Breast epithelium (tissue), 4 donors: ENCODE measurements at regions not wholly inside any gene's neighbourhood (a gene's known extent, or its start where the extent isn't known, plus 50 kb on each side); places are given as distances from the start of the nearest gene placed in this dataset.

Source experiments
- DNase-seq, 2 donors: peaks; one replicate each; pipeline ENCODE4 v3.0.0-alpha.2; 2019; ENCODE audit warnings: low spot score in 2 of 2
- H3K27ac ChIP-seq, 2 donors: fragments of 200-600 bp; sonication (generic) in 1 of 2; one replicate each; pipeline ENCODE4 v1.5.1; 2016 to 2019; ENCODE audit warnings: mild to moderate bottlenecking in 1 of 2
- H3K27me3 ChIP-seq, 2 donors: fragments of 200-600 bp; sonication (generic) in 1 of 2; one replicate each; pipeline versions ENCODE4 v1.5.1 to v1.6.0; 2017 to 2019; ENCODE audit warnings: control low read depth in 1 of 2, mild to moderate bottlenecking in 1 of 2
- H3K36me3 ChIP-seq: fragments of 200-600 bp; one replicate; pipeline ENCODE4 v1.5.1; 2019
- H3K4me1 ChIP-seq, 2 donors: fragments of 200-600 bp; sonication (generic); one replicate each; pipeline ENCODE4 v1.5.1; 2016 to 2019; ENCODE audit warnings: control low read depth in 1 of 2
- H3K4me3 ChIP-seq, 3 donors: fragments of 200-600 bp; sonication (generic); 1 replicate in 2 of 3; 2 replicates in 1 of 3; pipeline ENCODE4 v1.5.1; 2016 to 2019; ENCODE audit warnings: mild to moderate bottlenecking in 3 of 3, moderate library complexity in 2 of 3
- H3K9me3 ChIP-seq, 2 donors: fragments of 200-600 bp; sonication (generic) in 1 of 2; one replicate each; pipeline ENCODE4 v1.5.1; 2016 to 2019; ENCODE audit warnings: control low read depth in 1 of 2
- POLR2A ChIP-seq: fragments of 450-650 bp; IDR thresholded peaks from one replicate; pipeline ENCODE4 v1.6.1; 2016; ENCODE audit warnings: antibody characterized with exemption, mild to moderate bottlenecking, moderate library complexity
- POLR2AphosphoS5 ChIP-seq, 3 donors: sonication (generic); formaldehyde crosslinking; IDR thresholded peaks; one replicate each; pipeline ENCODE4 v1.6.1; 2017; ENCODE audit warnings: antibody characterized with exemption in 3 of 3
- intact Hi-C: fragments of 100-400 bp; cut with DNase I; formaldehyde crosslinking; loops from one replicate; pipeline ENCODE4 v1.15.1; 2023; ENCODE audit warnings: low total_unique reads
- TF ChIP-seq, protein P1 (sequence below), 3 donors: fragments of 450-650 bp; IDR thresholded peaks; one replicate each; pipeline ENCODE4 v1.5.1; 2016 to 2017; ENCODE audit warnings: antibody characterized with exemption in 3 of 3, mild to moderate bottlenecking in 3 of 3, moderate library complexity in 3 of 3

DNA sequence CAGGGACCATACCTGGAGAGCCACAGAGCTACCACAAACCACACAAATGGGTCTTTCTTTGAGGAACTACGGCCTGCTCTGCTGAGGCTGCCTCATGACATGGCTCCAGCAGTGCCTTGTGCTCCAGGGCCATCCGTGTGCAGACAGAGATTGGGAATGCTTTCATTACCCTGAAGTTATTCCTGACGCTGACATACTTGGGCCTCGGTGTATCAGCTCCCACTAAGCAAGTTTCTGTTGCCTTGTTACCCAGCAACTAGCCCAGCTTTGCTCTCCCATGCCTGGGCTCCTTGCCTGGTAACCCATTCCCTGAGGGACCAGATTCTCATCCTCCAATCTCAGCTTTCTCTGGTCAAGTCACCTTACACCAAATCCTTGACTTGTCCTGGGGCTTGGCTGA, 80.3 kb upstream of the FZD7 start:
- H3K4me3 ChIP-seq = no peak overlapping the region
- no peak for TF ChIP-seq POLR2AphosphoS5 (IDR thresholded peaks at IDR 0.05)
- TF ChIP-seq, protein P1, sequence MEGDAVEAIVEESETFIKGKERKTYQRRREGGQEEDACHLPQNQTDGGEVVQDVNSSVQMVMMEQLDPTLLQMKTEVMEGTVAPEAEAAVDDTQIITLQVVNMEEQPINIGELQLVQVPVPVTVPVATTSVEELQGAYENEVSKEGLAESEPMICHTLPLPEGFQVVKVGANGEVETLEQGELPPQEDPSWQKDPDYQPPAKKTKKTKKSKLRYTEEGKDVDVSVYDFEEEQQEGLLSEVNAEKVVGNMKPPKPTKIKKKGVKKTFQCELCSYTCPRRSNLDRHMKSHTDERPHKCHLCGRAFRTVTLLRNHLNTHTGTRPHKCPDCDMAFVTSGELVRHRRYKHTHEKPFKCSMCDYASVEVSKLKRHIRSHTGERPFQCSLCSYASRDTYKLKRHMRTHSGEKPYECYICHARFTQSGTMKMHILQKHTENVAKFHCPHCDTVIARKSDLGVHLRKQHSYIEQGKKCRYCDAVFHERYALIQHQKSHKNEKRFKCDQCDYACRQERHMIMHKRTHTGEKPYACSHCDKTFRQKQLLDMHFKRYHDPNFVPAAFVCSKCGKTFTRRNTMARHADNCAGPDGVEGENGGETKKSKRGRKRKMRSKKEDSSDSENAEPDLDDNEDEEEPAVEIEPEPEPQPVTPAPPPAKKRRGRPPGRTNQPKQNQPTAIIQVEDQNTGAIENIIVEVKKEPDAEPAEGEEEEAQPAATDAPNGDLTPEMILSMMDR (IDR thresholded peaks at IDR 0.05) = no peak
- peak overlapping the region; percentile 79 to 89 for H3K27ac ChIP-seq
- peaks cover 0 to 4% of the 10 kb centered on the region in 2 donors for H3K4me1 ChIP-seq
- no peaks in the 10 kb centered on the region for H3K27me3 ChIP-seq
- no peaks in the 10 kb centered on the region for H3K36me3 ChIP-seq
- peak in 1 of 2 donors; percentile 34 for DNase-seq
- intact Hi-C loops = no loop called here
- H3K9me3 ChIP-seq = no peaks in the 10 kb centered on the region

DNA sequence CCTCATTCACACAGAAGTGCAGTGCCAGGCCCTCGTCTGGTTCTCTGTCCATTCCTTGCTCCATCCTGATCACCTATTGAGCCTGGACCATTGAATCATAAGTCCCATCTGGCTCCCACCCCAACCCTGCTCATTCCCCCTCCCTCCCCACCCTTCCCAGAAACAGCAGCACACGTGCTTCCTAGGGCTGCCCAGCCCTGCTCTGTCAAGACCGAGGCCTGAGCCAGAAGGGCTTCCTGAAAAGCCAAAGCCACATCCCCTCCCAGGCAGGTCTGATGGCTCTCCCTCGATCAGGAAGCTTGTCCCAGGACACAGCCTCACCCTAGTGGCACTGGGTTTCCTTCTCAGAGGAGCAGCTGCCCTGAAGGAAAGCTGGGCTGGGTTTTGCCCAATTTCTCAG, 79.8 kb upstream of the FZD7 start:
- H3K36me3 ChIP-seq = no peaks in the 10 kb centered on the region
- TF ChIP-seq, protein P1 (IDR thresholded peaks at IDR 0.05) = no peak
- no peak for TF ChIP-seq POLR2AphosphoS5 (IDR thresholded peaks at IDR 0.05)
- no peak for TF ChIP-seq POLR2A

DNA sequence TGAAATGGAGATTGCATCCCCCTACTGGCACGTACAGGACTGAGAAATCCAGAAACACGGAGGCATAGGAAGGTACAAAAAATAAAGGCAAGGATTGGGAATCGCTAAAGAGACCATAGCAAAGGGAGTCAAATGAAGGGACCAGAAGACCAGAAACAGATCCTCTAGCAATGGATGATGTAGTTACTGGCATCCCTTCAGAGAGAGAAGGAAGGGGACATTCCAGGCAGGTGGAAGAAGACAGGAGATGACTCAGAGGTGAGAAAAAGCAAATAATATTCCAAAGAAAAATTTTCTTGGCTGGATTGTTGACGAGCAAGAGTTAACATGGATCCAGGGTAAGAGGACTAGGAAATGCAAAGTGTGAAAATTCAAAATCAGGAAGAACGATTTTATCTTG, 78.4 kb upstream of the FZD7 start:
- Histone ChIP-seq H3K36me3 (no peaks in the 10 kb centered on the region), H3K27ac (peak overlapping the region; percentile 79 to 89), H3K27me3 (no peaks in the 10 kb centered on the region), H3K4me1 (peaks cover 0 to 4% of the 10 kb centered on the region in 2 donors), H3K9me3 (no peaks in the 10 kb centered on the region), H3K4me3 (peak overlapping the region in 1 of 3 donors; percentile 43)
- intact Hi-C loops = no loop called here
- DNase-seq = no peak
- TF ChIP-seq, protein P1 (IDR thresholded peaks at IDR 0.05) = no peak
- no peak for TF ChIP-seq POLR2A
- TF ChIP-seq POLR2AphosphoS5 (IDR thresholded peaks at IDR 0.05) = no peak

More for the DNA sequence above, 79.8 kb upstream of the FZD7 start:
- DNase-seq = no peak
- Histone ChIP-seq H3K4me1 (peaks cover 0 to 4% of the 10 kb centered on the region in 2 donors), H3K9me3 (no peaks in the 10 kb centered on the region), H3K27me3 (no peaks in the 10 kb centered on the region), H3K27ac (peak overlapping the region; percentile 79 to 89), H3K4me3 (no peak overlapping the region)
- intact Hi-C loops = no loop called here

DNA sequence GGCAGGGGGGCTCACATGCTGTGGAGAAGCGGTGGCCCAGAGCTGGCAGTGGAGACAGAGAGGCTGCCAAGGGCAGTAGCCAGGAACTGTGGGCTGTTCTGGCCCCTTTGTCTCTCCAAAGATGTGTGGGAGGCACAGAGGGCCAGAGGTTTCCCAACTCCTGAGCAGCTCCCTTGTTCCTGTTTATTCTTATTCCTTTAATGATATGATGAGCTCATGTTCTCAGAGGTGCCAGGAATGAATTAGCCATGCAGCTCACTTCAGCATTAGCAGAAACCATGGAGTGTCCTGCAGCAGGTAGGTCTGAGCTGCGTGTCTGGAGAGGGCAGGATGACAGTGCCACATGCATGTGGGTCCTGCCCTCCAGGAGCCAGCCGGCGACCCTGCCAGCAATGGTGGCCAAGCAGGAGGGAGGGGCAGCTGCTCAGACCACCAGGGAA, 77.9 kb upstream of the FZD7 start:
- DNase-seq = peak; percentile 45 to 82
- Histone ChIP-seq H3K4me1 (peaks cover 0 to 6% of the 10 kb centered on the region in 2 donors), H3K4me3 (peak overlapping the region in 1 of 3 donors; percentile 43), H3K9me3 (no peaks in the 10 kb centered on the region), H3K27me3 (no peaks in the 10 kb centered on the region), H3K27ac (peak overlapping the region; percentile 79 to 89), H3K36me3 (no peaks in the 10 kb centered on the region)
- intact Hi-C loops = no loop called here
- TF ChIP-seq, protein P1 (IDR thresholded peaks at IDR 0.05) = no peak
- TF ChIP-seq POLR2AphosphoS5 (IDR thresholded peaks at IDR 0.05) = peak in 2 of 3 donors; percentile 33 to 55

DNA sequence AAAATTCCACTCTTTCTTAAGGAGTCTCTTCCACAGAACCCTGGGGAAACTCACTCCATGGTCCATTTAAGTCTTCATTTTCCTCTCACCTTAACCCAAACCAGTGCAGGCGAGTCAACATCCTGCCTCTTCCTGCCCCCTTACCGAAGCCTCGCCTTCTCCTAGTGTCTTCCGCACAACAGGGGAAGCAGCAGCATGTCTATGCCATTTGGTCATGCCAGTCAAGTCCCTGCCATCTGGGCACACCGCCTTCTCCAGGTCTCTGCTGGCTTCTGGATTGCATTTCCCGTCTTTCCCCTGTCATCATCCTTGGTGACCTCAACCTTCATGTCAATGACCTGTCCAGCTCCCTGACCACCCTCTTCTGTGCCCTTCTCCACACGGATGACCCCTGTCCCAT, 77.3 kb upstream of the FZD7 start:
- peaks cover 0 to 6% of the 10 kb centered on the region in 2 donors for H3K4me1 ChIP-seq
- no peaks in the 10 kb centered on the region for H3K27me3 ChIP-seq
- intact Hi-C loops = no loop called here
- TF ChIP-seq, protein P1 (IDR thresholded peaks at IDR 0.05) = no peak
- TF ChIP-seq POLR2A (no peak), POLR2AphosphoS5 (IDR thresholded peaks at IDR 0.05) (no peak)
- no peak for DNase-seq
- no peaks in the 10 kb centered on the region for H3K36me3 ChIP-seq
- H3K4me3 ChIP-seq = no peak overlapping the region
- H3K27ac ChIP-seq = peak overlapping the region; percentile 79 to 89
- H3K9me3 ChIP-seq = no peaks in the 10 kb centered on the region
